CD4-positive, alpha-beta T cell treated with Interleukin-2 at 100 ng/mL for 4 hours (primary cell): ENCODE measurements at regions not wholly inside any gene's neighbourhood (a gene's known extent, or its start where the extent isn't known, plus 50 kb on each side); places are given as distances from the start of the nearest gene placed in this dataset.

Experiments used
- DNase-seq: peaks from one replicate; pipeline ENCODE4 v3.0.0-alpha.2; 2020; ENCODE audit warnings: low spot score

- no peak for DNase-seq
Observed at GRCh38 chr4:58553679-58554078, 1443.5 kb upstream of the IGFBP7 start.

- DNase-seq: no peak
Observed at GRCh38 chr4:58553031-58553430, 1442.8 kb upstream of the IGFBP7 start.

- no peak for DNase-seq
Observed at GRCh38 chr4:58551676-58552075, 1441.5 kb upstream of the IGFBP7 start.

- no peak for DNase-seq
Observed at GRCh38 chr4:58543465-58543864, 1433.3 kb upstream of the IGFBP7 start.

- DNase-seq: no peak
Observed at GRCh38 chr4:58541926-58542325, 1431.7 kb upstream of the IGFBP7 start.

- no peak for DNase-seq
Observed at GRCh38 chr4:58522765-58523382, 1412.7 kb upstream of the IGFBP7 start.

GRCh38 chr4:58515226-58515625 lies 1405.0 kb upstream of the IGFBP7 start:
- no peak for DNase-seq

GRCh38 chr4:58514299-58514698 lies 1404.1 kb upstream of the IGFBP7 start:
- DNase-seq: no peak

GRCh38 chr4:58510652-58511051 lies 1400.5 kb upstream of the IGFBP7 start:
- no peak for DNase-seq

- DNase-seq: no peak
Observed at GRCh38 chr4:58507079-58507478, 1396.9 kb upstream of the IGFBP7 start.

GRCh38 chr4:58502839-58503238 lies 1392.7 kb upstream of the IGFBP7 start:
- no peak for DNase-seq

- DNase-seq: no peak
Observed at GRCh38 chr4:58499182-58499581, 1389.0 kb upstream of the IGFBP7 start.

- DNase-seq: no peak
Observed at GRCh38 chr4:58491620-58492019, 1381.4 kb upstream of the IGFBP7 start.

GRCh38 chr4:58477950-58478349 lies 1367.8 kb upstream of the IGFBP7 start:
- no peak for DNase-seq

- no peak for DNase-seq
Observed at GRCh38 chr4:58477513-58477912, 1367.3 kb upstream of the IGFBP7 start.

- DNase-seq: no peak
Observed at GRCh38 chr4:58475097-58475496, 1364.9 kb upstream of the IGFBP7 start.

GRCh38 chr4:58465031-58465430 lies 1354.8 kb upstream of the IGFBP7 start:
- no peak for DNase-seq

- DNase-seq: no peak
Observed at GRCh38 chr4:58456727-58457384, 1346.7 kb upstream of the IGFBP7 start.

GRCh38 chr4:58453956-58454355 lies 1343.8 kb upstream of the IGFBP7 start:
- no peak for DNase-seq

- no peak for DNase-seq
Observed at GRCh38 chr4:58451707-58452106, 1341.5 kb upstream of the IGFBP7 start.

GRCh38 chr4:58435871-58436270 lies 1325.7 kb upstream of the IGFBP7 start:
- DNase-seq: no peak

GRCh38 chr4:58413849-58414248 lies 1303.7 kb upstream of the IGFBP7 start:
- no peak for DNase-seq

- DNase-seq: no peak
Observed at GRCh38 chr4:58411904-58412303, 1301.7 kb upstream of the IGFBP7 start.

- no peak for DNase-seq
Observed at GRCh38 chr4:58406762-58407161, 1296.6 kb upstream of the IGFBP7 start.
